ENCODE measurements at regions not wholly inside any gene's neighbourhood (a gene's known extent, or its start where the extent isn't known, plus 50 kb on each side); places are given as distances from the start of the nearest gene placed in this dataset.
A peak's percentile ranks its signal among the peaks of the same experiment; 100 is the strongest.

DNA sequence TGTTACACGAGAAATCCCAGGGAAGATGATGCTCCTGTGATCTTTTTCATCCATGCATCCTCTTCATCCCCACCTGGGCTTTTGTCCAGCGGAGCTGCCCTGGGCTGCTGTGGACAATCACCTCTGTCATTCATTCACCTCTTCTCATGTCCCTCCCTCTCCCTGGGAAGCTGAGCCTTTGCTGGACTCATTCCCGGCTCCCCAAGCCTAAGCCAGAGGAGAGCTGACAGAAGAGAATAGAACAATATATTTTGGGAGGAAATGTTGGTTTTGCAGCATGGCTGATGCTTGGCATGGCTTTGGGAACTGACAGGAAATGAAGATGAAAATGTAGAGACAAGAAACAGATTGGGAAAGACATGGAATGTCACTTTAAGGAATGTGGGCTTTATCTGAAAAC is 177.4 kb downstream of the DICER1 start:
- no peak for DNase-seq
- Mint-ChIP-seq H3K27ac (no peak overlapping the region), H3K27me3 (ENCODE audit: low read depth in 3 of 3) (peaks cover 5 to 7% (median 6%) of the 10 kb centered on the region in 3 donors), H3K4me3 (no peak overlapping the region), H3K36me3 (no peaks in the 10 kb centered on the region), H3K9me3 (no peaks in the 10 kb centered on the region), H3K4me1 (no peaks in the 10 kb centered on the region)

DNA sequence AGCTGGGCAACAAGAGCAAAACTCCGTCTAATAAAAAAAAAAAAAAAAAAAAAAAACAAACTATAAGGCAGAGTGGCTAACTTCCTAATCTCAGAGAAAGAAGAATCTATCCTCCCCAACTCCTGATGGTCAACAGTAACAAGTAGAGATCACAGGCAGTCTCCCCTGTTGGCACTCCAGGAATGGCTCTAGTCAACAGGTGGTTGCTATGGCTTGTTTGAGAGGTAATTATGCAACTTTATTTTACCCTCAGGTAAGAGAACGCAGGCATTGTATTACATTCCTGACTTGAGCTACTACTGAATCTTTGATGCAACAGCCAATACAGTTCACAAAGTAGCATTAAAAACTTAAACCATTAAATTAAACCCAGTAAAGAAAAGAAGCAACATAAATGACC is 180.3 kb downstream of the DICER1 start:
- Mint-ChIP-seq H3K27me3 (ENCODE audit: low read depth in 3 of 3) (peaks cover 2 to 8% (median 7%) of the 10 kb centered on the region in 3 donors), H3K4me3 (no peak overlapping the region), H3K4me1 (no peaks in the 10 kb centered on the region), H3K36me3 (no peaks in the 10 kb centered on the region), H3K27ac (no peak overlapping the region), H3K9me3 (no peaks in the 10 kb centered on the region)
- DNase-seq = no peak

DNA sequence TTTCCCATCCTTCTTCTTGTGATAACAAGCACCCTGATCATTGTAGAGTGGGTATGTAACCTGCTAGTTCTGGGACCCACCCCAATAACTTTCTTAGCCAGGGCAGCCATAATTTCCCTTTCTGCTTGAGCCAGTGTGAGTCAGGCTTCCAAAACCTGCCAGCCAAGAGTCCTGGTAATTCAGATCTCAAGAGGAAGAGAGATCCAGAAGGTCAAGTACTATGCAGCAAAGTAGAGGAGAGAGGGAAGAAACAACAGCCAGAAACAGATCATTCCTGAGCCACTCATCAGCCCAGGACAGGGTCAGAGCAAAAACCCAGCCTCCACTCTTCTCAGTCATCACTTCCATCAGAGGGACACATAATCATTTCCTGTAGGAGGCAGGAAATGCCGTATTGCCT is 182.0 kb downstream of the DICER1 start:
- Mint-ChIP-seq H3K27ac (no peak overlapping the region), H3K9me3 (peaks cover 0 to 5% (median 0%) of the 10 kb centered on the region in 6 donors), H3K36me3 (no peaks in the 10 kb centered on the region), H3K4me1 (no peaks in the 10 kb centered on the region), H3K27me3 (ENCODE audit: low read depth in 3 of 3) (peaks cover 2 to 12% (median 7%) of the 10 kb centered on the region in 3 donors), H3K4me3 (no peak overlapping the region)
- DNase-seq = no peak

DNA sequence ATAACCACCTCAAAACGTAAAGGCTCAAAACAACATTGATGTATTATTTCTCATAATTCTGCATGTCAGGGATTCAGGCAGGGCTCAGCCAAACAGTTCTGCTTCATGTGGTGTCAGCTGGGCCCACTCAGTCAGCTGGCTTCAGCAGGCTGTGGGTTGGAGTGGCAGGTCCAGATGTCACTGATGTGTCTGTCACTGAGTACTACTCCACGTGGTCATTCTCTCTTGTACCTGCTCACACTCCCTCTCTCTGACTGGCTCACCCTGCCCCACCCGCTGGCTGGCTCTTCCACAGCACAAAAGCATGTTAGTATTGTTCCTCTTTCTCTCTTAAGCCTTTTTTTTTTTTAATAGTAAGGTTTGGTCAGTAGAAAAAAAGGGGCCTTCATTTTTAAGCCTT is 182.4 kb downstream of the DICER1 start:
- no peak overlapping the region for H3K4me3 Mint-ChIP-seq

DNA sequence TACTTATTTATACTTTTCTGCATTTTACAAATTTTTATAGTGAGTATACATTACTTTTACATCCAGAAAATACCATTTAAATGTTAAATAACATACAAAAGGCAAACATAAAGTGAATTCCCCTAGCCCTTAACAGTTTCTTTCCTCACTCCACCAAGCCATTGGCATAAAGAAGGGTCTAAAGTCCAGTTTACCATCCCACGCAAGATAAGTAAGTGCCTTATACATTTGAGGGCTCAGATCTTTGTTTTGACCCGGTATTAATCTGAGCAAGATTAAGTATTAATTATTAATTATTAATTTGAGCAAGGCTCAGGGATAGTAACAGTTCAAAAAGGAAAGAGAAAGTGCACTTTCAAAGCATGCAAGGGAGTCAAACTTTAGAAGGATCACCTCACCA is 182.9 kb downstream of the DICER1 start:
- H3K4me1 Mint-ChIP-seq = no peaks in the 10 kb centered on the region
- no peak overlapping the region for H3K4me3 Mint-ChIP-seq
- peaks cover 2 to 13% (median 7%) of the 10 kb centered on the region in 3 donors for H3K27me3 Mint-ChIP-seq (ENCODE audit: low read depth in 3 of 3)

More for the DNA sequence above, 182.4 kb downstream of the DICER1 start:
- H3K27ac Mint-ChIP-seq = no peak overlapping the region
- no peak for DNase-seq
- no peaks in the 10 kb centered on the region for H3K4me1 Mint-ChIP-seq
- H3K27me3 Mint-ChIP-seq (ENCODE audit: low read depth in 3 of 3) = peaks cover 2 to 13% (median 7%) of the 10 kb centered on the region in 3 donors
- peaks cover 0 to 5% (median 0%) of the 10 kb centered on the region in 6 donors for H3K9me3 Mint-ChIP-seq
- no peaks in the 10 kb centered on the region for H3K36me3 Mint-ChIP-seq

DNA sequence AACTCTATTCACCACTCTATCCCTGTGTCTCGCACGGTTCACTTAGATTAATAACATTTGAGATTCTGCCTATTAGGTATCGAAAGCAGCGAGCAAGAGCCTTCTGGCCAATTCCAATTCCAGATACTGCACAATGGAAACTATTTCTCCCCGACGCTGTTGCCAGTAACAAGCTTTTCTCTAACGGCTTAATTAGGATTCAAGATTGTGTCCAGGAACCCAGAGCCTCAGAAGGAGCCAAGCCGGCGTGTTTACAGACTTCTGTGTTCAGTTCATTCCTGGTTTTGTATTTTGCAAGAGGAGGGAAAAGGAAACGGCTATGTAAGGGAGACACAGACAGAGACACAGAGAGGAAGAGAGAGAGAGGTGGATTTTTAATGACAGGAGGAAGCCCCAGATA is 185.6 kb downstream of the DICER1 start:
- peaks cover 0 to 14% (median 8%) of the 10 kb centered on the region in 3 donors for H3K27me3 Mint-ChIP-seq (ENCODE audit: low read depth in 3 of 3)
- no peaks in the 10 kb centered on the region for H3K4me1 Mint-ChIP-seq
- DNase-seq = no peak
- no peak overlapping the region for H3K27ac Mint-ChIP-seq
- no peak overlapping the region for H3K4me3 Mint-ChIP-seq
- no peaks in the 10 kb centered on the region for H3K36me3 Mint-ChIP-seq
- peaks cover 0 to 5% (median 0%) of the 10 kb centered on the region in 6 donors for H3K9me3 Mint-ChIP-seq

More for the DNA sequence above, 182.9 kb downstream of the DICER1 start:
- H3K36me3 Mint-ChIP-seq = no peaks in the 10 kb centered on the region
- peaks cover 0 to 5% (median 0%) of the 10 kb centered on the region in 6 donors for H3K9me3 Mint-ChIP-seq
- H3K27ac Mint-ChIP-seq = no peak overlapping the region
- no peak for DNase-seq

DNA sequence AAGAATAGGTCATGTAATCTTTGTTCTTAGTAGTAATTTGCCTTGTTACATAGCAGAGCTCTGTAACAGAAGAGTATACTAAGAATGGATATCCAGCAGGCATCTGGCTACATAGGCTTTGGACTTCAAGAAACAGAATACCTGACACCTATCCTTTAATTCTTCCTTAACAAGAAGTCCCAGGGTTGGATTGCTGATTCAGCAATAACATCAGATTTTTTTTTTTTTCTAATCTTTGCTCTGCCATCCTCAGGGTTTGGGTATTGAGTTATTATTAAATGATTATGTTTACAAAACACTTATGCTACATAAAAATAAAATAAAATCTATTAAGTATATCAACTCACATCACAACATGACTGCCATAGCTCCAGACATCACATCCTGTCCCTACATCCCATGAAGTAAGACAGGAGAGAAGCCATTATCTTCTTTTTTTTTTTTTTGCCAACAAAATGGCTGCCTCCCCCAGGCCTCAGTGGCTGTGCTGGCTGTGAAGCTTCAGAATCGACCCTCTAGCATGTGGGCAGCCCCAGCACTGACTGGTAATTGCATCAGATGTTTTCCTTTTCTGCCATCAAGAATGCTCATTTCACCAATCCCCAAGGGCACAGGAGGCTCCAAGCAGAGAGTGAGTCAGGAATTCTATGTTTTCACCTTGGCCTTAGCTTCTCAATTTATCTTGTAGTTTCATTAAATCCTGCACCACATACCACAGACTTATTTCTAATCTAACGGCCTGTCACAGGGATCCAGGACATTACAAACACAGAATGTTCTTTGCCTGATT is 186.2 kb downstream of the DICER1 start:
- no peaks in the 10 kb centered on the region for H3K36me3 Mint-ChIP-seq
- no peak for DNase-seq
- no peak overlapping the region for H3K4me3 Mint-ChIP-seq
- H3K9me3 Mint-ChIP-seq = peaks cover 0 to 5% (median 0%) of the 10 kb centered on the region in 6 donors
- H3K4me1 Mint-ChIP-seq = no peaks in the 10 kb centered on the region
- no peak overlapping the region for H3K27ac Mint-ChIP-seq
- peaks cover 0 to 14% (median 8%) of the 10 kb centered on the region in 3 donors for H3K27me3 Mint-ChIP-seq (ENCODE audit: low read depth in 3 of 3)

DNA sequence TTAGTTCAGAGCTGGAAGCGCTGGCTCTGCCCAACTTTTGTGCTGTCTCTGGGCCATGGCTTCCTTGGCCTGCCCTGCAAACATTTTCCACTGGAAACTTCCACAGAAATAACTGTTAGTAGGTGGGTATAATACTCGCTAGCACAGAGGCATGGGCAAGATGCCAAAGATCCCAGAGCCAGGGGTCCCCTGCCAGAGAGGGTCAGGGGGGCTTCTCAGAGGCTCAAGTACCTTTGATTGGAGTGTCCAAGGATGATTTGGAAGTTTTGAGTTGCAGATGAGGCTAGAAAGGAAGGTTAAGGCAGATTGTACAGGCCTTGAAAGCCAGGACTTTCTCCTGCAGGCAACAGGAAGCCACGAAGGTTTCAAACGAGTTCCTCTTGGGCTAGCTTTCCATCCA is 187.6 kb downstream of the DICER1 start:
- Mint-ChIP-seq H3K27me3 (ENCODE audit: low read depth in 3 of 3) (peaks cover 0 to 14% (median 3%) of the 10 kb centered on the region in 3 donors), H3K4me3 (no peak overlapping the region), H3K9me3 (peaks cover 0 to 5% (median 0%) of the 10 kb centered on the region in 6 donors), H3K4me1 (no peaks in the 10 kb centered on the region), H3K27ac (no peak overlapping the region), H3K36me3 (no peaks in the 10 kb centered on the region)
- DNase-seq = no peak

DNA sequence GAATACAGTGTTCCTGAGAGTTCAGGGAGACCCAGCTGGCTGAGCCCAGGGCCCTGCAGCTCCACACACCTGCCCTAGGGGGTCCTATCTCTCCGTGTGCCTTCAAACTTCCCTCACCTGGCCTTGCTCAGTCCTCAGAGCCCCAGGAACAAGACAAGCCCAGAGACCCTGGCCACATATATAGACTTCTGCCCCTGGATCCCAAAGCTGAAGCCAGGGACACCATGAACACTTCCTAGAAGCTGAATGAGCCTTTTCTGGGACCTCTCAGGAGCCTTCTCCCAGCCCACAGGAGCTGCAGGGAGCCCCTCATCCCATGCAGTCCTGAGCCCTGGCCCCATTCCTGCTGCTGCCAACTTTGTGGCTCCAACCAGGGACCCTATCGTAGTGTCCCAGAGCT is 190.5 kb downstream of the DICER1 start:
- Mint-ChIP-seq H3K36me3 (no peaks in the 10 kb centered on the region), H3K9me3 (peaks cover 0 to 5% (median 0%) of the 10 kb centered on the region in 6 donors), H3K27me3 (ENCODE audit: low read depth in 3 of 3) (peaks cover 2 to 13% (median 3%) of the 10 kb centered on the region in 3 donors), H3K27ac (no peak overlapping the region), H3K4me1 (no peaks in the 10 kb centered on the region), H3K4me3 (no peak overlapping the region)
- no peak for DNase-seq

DNA sequence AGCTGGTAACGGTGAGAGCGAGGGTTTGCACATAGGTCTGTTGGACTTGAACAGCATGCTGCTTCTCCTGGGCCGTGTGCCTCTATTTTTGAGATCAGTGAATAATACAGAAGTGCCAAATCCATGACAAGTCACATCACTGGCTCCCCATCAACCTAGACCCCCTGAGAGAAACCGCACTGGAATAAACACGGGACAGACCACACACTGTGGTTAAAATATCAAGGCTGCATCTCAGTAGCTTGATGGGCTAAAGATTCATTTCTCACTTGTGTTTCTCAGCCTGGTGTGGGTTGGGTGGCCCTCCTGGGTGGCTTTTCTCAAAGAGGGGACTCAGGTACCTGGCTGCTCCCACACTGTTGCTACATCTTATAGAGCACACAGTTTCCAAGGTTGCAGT is 191.0 kb downstream of the DICER1 start:
- Mint-ChIP-seq H3K27ac (no peak overlapping the region), H3K9me3 (peaks cover 0 to 3% (median 0%) of the 10 kb centered on the region in 6 donors), H3K4me3 (no peak overlapping the region), H3K4me1 (peaks cover 0 to 2% of the 10 kb centered on the region in 2 donors), H3K36me3 (no peaks in the 10 kb centered on the region), H3K27me3 (ENCODE audit: low read depth in 3 of 3) (peaks cover 2 to 13% (median 6%) of the 10 kb centered on the region in 3 donors)
- DNase-seq = no peak

DNA sequence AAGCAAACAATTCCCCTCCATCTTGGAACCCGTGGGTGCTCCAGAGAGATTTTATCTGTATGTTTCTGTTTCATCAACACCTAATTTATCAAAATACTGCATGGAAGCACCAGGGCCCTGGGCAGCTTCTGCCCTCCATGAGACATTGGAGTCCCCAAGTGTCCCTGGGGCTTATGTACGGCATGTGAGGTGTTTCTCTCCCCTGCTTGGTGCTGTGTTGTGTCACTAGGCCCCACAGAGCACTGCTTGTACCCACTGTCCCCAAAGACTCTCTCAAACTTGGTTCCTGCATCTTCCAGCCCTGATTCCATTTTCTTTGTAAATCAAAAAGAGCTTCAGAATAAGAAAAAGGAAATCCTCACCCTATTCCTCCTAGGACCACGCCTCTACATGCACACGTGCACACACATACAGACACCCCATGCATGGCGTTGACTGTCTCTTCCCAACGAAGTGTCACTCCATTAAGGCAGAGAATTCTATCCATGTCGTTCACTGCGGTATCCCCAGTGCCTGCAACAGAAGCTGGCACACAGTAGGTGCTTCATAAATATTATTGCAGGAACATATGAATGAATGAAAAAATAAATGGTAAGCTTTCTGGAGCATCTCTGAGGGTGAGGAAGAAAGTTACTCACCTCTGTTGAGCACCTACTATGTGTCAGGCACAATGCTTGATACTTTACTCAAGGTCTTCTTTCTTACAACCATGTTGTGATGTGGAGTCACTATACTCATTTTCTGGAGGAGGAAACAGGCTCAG is 191.6 kb downstream of the DICER1 start:
- no peak overlapping the region for H3K27ac Mint-ChIP-seq
- peaks cover 2 to 13% (median 7%) of the 10 kb centered on the region in 3 donors for H3K27me3 Mint-ChIP-seq (ENCODE audit: low read depth in 3 of 3)
- no peak overlapping the region for H3K4me3 Mint-ChIP-seq
- H3K9me3 Mint-ChIP-seq = peaks cover 0 to 3% (median 0%) of the 10 kb centered on the region in 6 donors
- no peak for DNase-seq
- H3K36me3 Mint-ChIP-seq = no peaks in the 10 kb centered on the region
- peaks cover 0 to 2% of the 10 kb centered on the region in 2 donors for H3K4me1 Mint-ChIP-seq

DNA sequence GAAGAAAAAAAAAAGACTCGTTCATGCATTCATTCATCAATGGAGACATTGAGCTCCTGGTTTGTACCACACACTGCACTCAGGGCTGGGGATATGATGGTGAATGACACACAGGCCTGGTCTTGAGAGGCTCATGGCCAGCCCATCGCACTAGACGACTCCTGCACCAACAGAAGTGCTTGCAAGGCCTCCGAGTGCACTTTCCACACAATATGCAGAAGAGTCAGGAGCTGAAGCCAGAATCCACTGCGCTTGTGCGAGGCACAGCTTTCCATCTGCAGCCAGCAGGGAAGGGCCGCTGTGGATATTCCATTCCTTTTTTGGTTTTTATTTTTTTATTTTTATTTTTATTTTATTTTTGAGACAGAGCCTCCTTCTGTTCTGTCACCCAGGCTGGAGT is 192.4 kb downstream of the DICER1 start:
- Mint-ChIP-seq H3K36me3 (no peaks in the 10 kb centered on the region), H3K27me3 (ENCODE audit: low read depth in 3 of 3) (peaks cover 2 to 15% (median 7%) of the 10 kb centered on the region in 3 donors), H3K4me1 (peaks cover 0 to 2% of the 10 kb centered on the region in 2 donors), H3K9me3 (peaks cover 0 to 3% (median 0%) of the 10 kb centered on the region in 6 donors), H3K27ac (no peak overlapping the region), H3K4me3 (no peak overlapping the region)
- DNase-seq = no peak

DNA sequence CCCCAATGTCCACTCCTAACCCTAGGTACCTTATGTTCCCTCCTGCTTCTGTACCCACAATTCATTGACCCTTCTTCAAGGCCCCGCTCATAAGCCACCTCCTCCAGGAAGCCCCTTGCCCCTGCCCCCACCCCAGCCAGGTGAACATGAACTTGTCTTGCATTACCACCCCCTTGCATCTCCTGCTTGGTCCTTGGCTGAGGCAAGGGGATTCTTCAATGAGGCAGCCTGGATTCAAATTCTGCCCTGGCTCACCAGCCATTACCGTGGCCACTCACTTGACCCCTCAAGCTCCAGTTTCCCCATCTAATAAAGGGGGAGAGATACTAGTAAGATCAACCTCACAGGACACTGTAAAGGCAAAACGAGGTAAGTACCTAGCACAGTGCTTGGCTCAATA is 193.1 kb downstream of the DICER1 start:
- H3K9me3 Mint-ChIP-seq = peaks cover 0 to 3% (median 0%) of the 10 kb centered on the region in 6 donors
- peaks cover 2 to 15% (median 7%) of the 10 kb centered on the region in 3 donors for H3K27me3 Mint-ChIP-seq (ENCODE audit: low read depth in 3 of 3)
- no peak for DNase-seq
- peaks cover 0 to 2% of the 10 kb centered on the region in 2 donors for H3K4me1 Mint-ChIP-seq
- H3K4me3 Mint-ChIP-seq = no peak overlapping the region
- H3K27ac Mint-ChIP-seq = no peak overlapping the region
- H3K36me3 Mint-ChIP-seq = no peaks in the 10 kb centered on the region

DNA sequence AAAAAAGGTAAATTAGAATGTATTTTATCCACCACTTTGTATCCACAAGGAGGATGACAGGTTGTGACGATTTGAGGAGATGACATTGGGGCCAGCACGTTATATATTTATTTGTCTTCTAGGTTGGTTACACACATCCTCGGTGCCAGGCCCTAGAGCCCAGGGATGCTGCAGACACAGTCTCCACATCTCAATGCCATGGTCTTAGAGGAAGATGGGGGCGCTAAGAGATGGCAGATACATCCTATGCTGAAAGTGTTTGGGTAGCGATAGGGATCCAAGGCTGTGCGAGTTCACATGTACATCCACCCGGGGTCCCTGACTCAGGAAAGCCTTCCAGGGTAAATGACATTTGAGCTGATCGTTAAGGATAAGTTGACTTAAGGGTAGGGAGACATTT is 193.1 kb upstream of the GSC start:
- no peak for DNase-seq
- Mint-ChIP-seq H3K4me3 (no peak overlapping the region), H3K36me3 (no peaks in the 10 kb centered on the region), H3K4me1 (peaks cover 0 to 2% of the 10 kb centered on the region in 2 donors), H3K9me3 (no peaks in the 10 kb centered on the region), H3K27ac (peak overlapping the region in 1 of 6 donors; percentile 9), H3K27me3 (ENCODE audit: low read depth in 3 of 3) (peaks cover 2 to 12% (median 10%) of the 10 kb centered on the region in 3 donors)
